GM23248 (cell line): ENCODE measurements at regions not wholly inside any gene's neighbourhood (a gene's known extent, or its start where the extent isn't known, plus 50 kb on each side); places are given as distances from the start of the nearest gene placed in this dataset.
"Not testable (repeated sequence)": the region's sequence is repeated elsewhere in the genome, so short reads cannot be mapped to it uniquely, and the experiment has no call there.

ENCODE experiments used
- EZH2 ChIP-seq: fragments of 200-600 bp; sonication (generic); IDR thresholded peaks from 2 replicates; pipeline ENCODE4 v1.6.1; 2018; ENCODE audit warnings: antibody characterized with exemption, mild to moderate bottlenecking; ENCODE audit not compliant: insufficient read depth, poor library complexity, severe bottlenecking
- EZH2phosphoT487 ChIP-seq: fragments of 200-600 bp; sonication (generic); IDR thresholded peaks from 2 replicates; pipeline ENCODE4 v1.6.1; 2018; ENCODE audit warnings: antibody characterized with exemption, moderate library complexity, mild to moderate bottlenecking, low read depth; ENCODE audit not compliant: insufficient read depth

DNA sequence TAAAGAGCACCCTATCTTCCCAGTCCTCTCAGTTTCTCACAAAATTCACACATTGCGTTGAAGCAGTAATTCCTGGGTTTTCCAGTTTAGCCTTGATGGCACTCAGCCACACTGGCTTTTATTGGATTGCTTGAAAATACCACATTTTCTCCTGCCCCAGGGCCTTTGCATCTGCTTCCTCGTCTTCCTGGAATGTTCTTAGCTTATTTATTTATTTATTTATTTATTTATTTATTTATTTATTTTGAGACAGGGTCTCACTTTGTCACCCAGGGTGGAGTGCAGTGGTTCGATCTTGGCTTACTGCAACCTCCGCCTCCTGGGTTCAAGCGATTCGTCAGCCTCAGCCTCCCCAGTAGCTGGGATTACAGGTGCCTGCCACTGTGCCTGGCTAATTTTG, 680.0 kb upstream of the SALL1 start:
- not testable (repeated sequence) for TF ChIP-seq EZH2, EZH2phosphoT487
